ENCODE measurements at regions not wholly inside any gene's neighbourhood (a gene's known extent, or its start where the extent isn't known, plus 50 kb on each side); places are given as distances from the start of the nearest gene placed in this dataset.
"Not testable (repeated sequence)": the region's sequence is repeated elsewhere in the genome, so short reads cannot be mapped to it uniquely, and the experiment has no call there.

GRCh38 chr5:85951707-85952210 is 666.0 kb upstream of the COX7C start:
- H3K4me3 ChIP-seq (ENCODE audit: low read depth, low read length): no peak overlapping the region
- no peak for DNase-seq (ENCODE audit: low read depth)
- TF ChIP-seq CTCF (IDR thresholded peaks at IDR 0.05; ENCODE audit: insufficient read depth, low read length): no peak

DNA sequence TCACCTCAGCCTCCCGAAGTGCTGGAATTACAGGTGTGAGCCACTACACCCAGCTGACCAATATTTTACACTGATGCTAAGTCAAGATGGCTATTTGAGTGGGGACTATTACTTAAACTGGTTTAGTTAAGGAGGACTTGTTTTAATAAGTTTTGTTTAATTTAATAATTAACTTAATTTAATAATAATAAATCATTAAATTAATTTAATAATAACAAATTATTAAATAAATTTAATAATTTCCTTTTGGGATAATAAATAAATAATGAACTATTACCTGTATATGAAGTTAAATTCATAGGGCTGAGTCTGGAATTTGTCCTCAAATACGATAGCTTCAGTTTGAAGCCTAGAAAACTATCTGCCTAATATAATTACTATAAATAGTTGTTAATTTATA is 665.1 kb upstream of the COX7C start:
- DNase-seq (ENCODE audit: low read depth): no peak
- TF ChIP-seq CTCF (IDR thresholded peaks at IDR 0.05; ENCODE audit: insufficient read depth, low read length): no peak
- no peak overlapping the region for H3K4me3 ChIP-seq (ENCODE audit: low read depth, low read length)

GRCh38 chr5:85967681-85968080 is 650.1 kb upstream of the COX7C start:
- DNase-seq (ENCODE audit: low read depth): no peak
- no peak overlapping the region for H3K4me3 ChIP-seq (ENCODE audit: low read depth, low read length)

GRCh38 chr5:85972539-85972938 is 645.2 kb upstream of the COX7C start:
- H3K4me3 ChIP-seq (ENCODE audit: low read depth, low read length): no peak overlapping the region
- no peak for DNase-seq (ENCODE audit: low read depth)
- no peak for TF ChIP-seq CTCF (IDR thresholded peaks at IDR 0.05; ENCODE audit: insufficient read depth, low read length)

More at GRCh38 chr5:85967681-85968080, 650.1 kb upstream of the COX7C start:
- TF ChIP-seq CTCF (IDR thresholded peaks at IDR 0.05; ENCODE audit: insufficient read depth, low read length): no peak

- no peak for DNase-seq (ENCODE audit: low read depth)
- TF ChIP-seq CTCF (IDR thresholded peaks at IDR 0.05; ENCODE audit: insufficient read depth, low read length): no peak
- no peak overlapping the region for H3K4me3 ChIP-seq (ENCODE audit: low read depth, low read length)
Observed at GRCh38 chr5:85985167-85985566, 632.6 kb upstream of the COX7C start.

DNA sequence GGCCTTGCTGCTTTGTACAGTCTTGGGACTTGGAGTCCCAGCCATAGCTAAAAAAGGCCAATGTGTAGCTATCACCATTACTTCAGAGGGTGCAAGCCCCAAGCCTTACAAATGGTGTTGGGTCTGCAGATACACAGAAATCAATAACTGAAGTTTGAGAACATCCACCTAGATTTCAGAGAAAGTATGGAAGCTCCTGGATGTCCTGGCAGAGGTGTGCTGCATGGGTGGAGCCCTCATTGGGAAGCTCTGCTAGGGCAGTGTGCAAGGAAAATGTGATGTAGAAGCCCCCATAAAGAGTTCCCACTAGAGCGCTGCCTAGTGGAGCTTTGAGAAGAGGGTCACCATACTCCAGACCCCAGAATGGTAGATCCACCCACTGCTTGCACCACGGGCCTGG is 626.7 kb upstream of the COX7C start:
- no peak for DNase-seq (ENCODE audit: low read depth)
- TF ChIP-seq CTCF (IDR thresholded peaks at IDR 0.05; ENCODE audit: insufficient read depth, low read length): no peak
- no peak overlapping the region for H3K4me3 ChIP-seq (ENCODE audit: low read depth, low read length)

GRCh38 chr5:85994653-85995052 is 623.1 kb upstream of the COX7C start:
- not testable (repeated sequence) for H3K4me3 ChIP-seq (ENCODE audit: low read depth, low read length); DNase-seq (ENCODE audit: low read depth)
